Pancreas (tissue), 10 donors: ENCODE measurements at regions not wholly inside any gene's neighbourhood (a gene's known extent, or its start where the extent isn't known, plus 50 kb on each side); places are given as distances from the start of the nearest gene placed in this dataset.

ENCODE experiments used
- ATAC-seq, 4 donors: fragments of 200-7000 bp; cut with Tn5 transposase; one replicate each; pipeline versions ENCODE4 v1.8.0 to v1.9.1; 2020; ENCODE audit warnings: mild to moderate bottlenecking in 4 of 4, moderate library complexity in 4 of 4
- DNase-seq, 6 donors: peaks; one replicate each; pipeline ENCODE4 v3.0.0-alpha.2; 2020
- FAIRE-seq: peaks from 2 replicates; lab custom pipeline; 2012; peaks lifted over from hg19 to GRCh38; lab: Jason Lieb, UNC
- H3K27ac ChIP-seq, 4 donors: fragments of 200-600 bp; sonication (generic); 1 replicate in 3 of 4; 2 replicates in 1 of 4; pipeline versions ENCODE4 v1.5.0 to v1.8.0; 2020
- H3K27me3 ChIP-seq, 4 donors: fragments of 200-600 bp; one replicate each; pipeline ENCODE4 v1.8.0; 2021
- H3K36me3 ChIP-seq, 3 donors: fragments of 200-600 bp; sonication (generic) in 1 of 3; one replicate each; pipeline versions ENCODE4 v1.5.0 to v1.8.0; 2020 to 2021
- H3K4me1 ChIP-seq, 3 donors: fragments of 200-600 bp; one replicate each; pipeline ENCODE4 v1.8.0; 2021
- H3K4me3 ChIP-seq, 4 donors: fragments of 200-600 bp; sonication (generic) in 2 of 4; one replicate each; pipeline versions ENCODE4 v1.5.0 to v1.8.0; 2020 to 2021
- H3K9me3 ChIP-seq, 4 donors: fragments of 200-600 bp; one replicate each; pipeline ENCODE4 v1.8.0; 2021
- WGBS, 2 donors: extraction: QIAGEN DNeasy Blood & Tissue Kit; methylation state at CpG; one replicate each; pipeline ENCODE4 v1.1.7; 2013; 5-methylcytosine and 5-hydroxymethylcytosine counted together
- intact Hi-C, 3 donors: fragments of 100-400 bp; cut with DNase I; formaldehyde crosslinking; loops; one replicate each; pipeline versions ENCODE4 v1.11.1 to v1.14.2; 2022
- TF ChIP-seq, protein P1 (sequence below), 4 donors: fragments of 200-600 bp; sonication (generic) in 3 of 4; IDR thresholded peaks; one replicate each; pipeline versions ENCODE4 v1.5.0 to v1.8.0; 2021; ENCODE audit warnings: antibody characterized with exemption in 4 of 4
- donor health status: healthy with polysubstance abuse.
- donor health status: DM: no; HTN: no; CAD: no; lungs with moderate emphysema.
- donor health status: DM: no; HTN: no; CAD: no.
- donor health status: control.
- donor health status: control.
- donor health status: Bipolar disorder and iron deficiency.
- donor health status: DM: yes; HTN: yes; CAD: no.
- donor health status: DM: no; HTN: no; CAD: no.
- donor health status: DM: no; HTN: no; CAD: no.
- donor health status: DM: yes; HTN: yes; CAD: no.

DNA sequence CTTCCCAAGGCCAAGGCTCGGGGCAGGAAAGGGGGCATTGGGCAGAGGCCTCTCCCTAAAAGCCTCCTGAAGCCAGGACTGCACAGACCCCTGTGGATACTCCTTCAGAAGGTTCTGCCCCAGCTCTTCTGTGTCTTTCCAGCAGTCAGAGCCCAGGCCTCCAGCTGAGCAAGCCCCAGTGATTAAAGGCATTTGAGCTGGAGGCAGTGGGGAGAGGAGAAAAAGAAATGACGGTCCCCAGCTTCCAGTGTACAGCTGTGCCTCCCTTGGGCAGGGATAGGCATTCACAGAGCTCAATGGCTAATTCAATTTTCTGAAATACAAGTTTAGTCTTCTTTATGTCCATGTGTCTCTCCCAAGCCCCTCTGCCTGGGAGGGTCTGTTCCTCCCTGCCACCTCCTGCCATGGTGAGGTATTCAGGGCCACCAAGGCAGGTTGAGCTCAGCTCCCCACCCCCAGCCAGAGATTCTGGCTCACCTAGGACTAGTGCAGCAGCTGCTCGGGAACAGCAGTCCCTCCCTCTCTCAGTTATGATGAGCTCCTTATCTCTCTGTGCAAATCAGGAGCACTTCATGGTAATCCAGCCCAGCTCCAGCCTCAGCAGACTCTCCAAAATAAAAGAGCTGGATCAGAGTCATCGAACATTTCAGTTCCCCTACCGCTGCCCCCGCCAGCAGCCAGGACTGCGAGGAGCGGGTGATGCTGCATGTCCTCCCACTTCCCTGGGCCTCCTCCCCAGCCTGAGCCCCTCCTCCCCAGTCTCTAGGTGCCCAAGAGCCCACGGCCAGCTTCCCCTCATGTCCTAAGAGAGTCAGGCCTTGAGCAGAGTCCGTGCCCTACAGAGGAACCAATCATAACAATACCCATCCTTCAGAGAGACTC, 208.4 kb upstream of the ZC3H12A start:
- no peak overlapping the region for H3K27ac ChIP-seq
- WGBS, 2 donors: 42 to 52% methylated on average over 10 of the region's 10 CpGs
- no peak overlapping the region for H3K4me3 ChIP-seq
- no peaks in the 10 kb centered on the region for H3K27me3 ChIP-seq
- no peaks in the 10 kb centered on the region for H3K4me1 ChIP-seq
- ATAC-seq (no peak), DNase-seq (no peak), FAIRE-seq (no peak)
- TF ChIP-seq, protein P1, sequence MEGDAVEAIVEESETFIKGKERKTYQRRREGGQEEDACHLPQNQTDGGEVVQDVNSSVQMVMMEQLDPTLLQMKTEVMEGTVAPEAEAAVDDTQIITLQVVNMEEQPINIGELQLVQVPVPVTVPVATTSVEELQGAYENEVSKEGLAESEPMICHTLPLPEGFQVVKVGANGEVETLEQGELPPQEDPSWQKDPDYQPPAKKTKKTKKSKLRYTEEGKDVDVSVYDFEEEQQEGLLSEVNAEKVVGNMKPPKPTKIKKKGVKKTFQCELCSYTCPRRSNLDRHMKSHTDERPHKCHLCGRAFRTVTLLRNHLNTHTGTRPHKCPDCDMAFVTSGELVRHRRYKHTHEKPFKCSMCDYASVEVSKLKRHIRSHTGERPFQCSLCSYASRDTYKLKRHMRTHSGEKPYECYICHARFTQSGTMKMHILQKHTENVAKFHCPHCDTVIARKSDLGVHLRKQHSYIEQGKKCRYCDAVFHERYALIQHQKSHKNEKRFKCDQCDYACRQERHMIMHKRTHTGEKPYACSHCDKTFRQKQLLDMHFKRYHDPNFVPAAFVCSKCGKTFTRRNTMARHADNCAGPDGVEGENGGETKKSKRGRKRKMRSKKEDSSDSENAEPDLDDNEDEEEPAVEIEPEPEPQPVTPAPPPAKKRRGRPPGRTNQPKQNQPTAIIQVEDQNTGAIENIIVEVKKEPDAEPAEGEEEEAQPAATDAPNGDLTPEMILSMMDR (IDR thresholded peaks at IDR 0.05): no peak
- H3K9me3 ChIP-seq: no peaks in the 10 kb centered on the region
- H3K36me3 ChIP-seq: no peaks in the 10 kb centered on the region
- intact Hi-C loops: no loop called here

DNA sequence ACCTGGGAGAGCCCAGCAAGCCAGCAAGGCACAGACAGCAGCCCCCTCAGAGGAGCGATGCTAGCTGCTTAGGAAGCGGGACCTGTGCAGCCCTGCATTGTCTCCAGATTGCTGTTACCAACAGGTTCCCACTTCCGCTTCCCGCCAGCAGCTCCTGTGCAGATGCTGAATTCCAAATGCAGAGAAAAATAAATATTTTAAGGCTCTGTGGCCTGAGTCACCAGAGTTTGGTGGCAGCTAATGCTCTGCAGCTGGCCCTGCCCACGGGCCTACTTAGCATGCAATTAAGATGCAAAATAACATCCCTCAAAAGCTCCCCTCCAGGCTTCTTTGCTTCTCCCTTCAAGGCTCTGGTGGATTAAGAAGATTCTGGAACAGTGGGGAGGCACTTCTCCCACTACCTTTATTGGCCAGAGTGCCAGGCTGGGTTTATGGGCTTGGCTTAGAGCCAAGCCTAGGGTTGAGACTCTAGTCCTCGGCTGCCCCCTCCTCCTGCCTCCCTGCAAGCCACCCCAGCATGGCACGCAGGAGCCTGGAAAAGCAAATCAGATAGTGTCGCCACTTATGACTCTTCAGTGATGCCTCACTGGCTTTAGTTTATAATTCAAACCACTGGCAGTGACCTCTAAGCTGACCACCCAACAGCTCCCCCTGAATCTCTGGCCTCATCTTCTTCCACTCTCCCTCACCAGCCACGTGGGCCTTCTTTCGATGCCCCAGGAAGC, 207.1 kb upstream of the ZC3H12A start:
- Histone ChIP-seq H3K27ac (no peak overlapping the region), H3K36me3 (no peaks in the 10 kb centered on the region), H3K27me3 (no peaks in the 10 kb centered on the region), H3K4me1 (no peaks in the 10 kb centered on the region), H3K9me3 (no peaks in the 10 kb centered on the region), H3K4me3 (no peak overlapping the region)
- WGBS, 2 donors: 59 to 68% methylated on average over 10 of the region's 10 CpGs
- DNase-seq (no peak), ATAC-seq (no peak), FAIRE-seq (no peak)
- intact Hi-C loops: no loop called here
- TF ChIP-seq, protein P1 (IDR thresholded peaks at IDR 0.05): no peak

DNA sequence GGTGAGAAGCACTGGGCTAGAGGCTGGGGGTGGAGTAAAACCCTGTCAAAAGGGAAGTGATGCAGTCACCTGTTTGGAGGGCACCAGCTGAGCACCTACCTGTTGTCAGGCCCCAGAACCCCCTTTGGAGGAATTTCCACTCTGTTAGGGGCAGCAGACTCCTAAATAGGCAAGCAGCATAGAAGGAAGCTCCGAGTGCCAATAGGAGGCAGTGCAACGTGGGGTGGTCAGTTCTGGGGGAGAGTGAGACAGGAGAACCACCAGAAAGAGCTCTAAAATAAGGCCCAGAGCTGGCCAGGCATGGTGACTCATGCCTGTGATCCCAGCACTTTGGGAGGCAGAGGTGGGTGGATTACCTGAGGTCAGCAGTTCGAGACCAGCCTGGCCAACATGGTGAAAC, 203.7 kb upstream of the ZC3H12A start:
- Histone ChIP-seq H3K36me3 (no peaks in the 10 kb centered on the region), H3K27ac (no peak overlapping the region), H3K4me3 (no peak overlapping the region), H3K27me3 (no peaks in the 10 kb centered on the region), H3K9me3 (no peaks in the 10 kb centered on the region), H3K4me1 (no peaks in the 10 kb centered on the region)
- DNase-seq: no peak
- TF ChIP-seq, protein P1 (IDR thresholded peaks at IDR 0.05): no peak
- no peak for ATAC-seq
- intact Hi-C loops: no loop called here
- no peak for FAIRE-seq
- WGBS, 2 donors: 36 to 37% methylated on average over 3 of the region's 3 CpGs

DNA sequence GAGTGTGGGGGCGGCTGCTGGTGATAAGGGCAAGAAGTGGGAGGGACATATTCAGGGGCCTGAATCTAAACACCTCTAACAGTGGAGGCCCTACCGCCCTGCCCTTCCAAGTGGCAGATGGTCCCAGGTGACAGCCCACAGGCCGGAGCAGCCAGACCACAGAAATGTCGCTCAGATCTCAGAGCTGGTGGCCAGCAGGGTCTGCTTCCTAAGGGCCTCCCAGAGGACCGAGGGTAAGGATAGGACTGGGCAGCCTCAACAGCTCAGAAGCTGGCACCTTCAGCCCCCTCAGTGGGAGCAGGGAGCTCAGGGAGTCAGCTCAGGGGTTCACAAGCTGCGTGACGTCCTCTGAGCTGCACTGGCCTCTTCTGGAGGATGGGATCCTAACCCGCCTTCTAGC, 201.8 kb upstream of the ZC3H12A start:
- intact Hi-C loops: no loop called here
- TF ChIP-seq, protein P1 (IDR thresholded peaks at IDR 0.05): no peak
- H3K9me3 ChIP-seq: no peaks in the 10 kb centered on the region
- no peak overlapping the region for H3K27ac ChIP-seq
- H3K4me1 ChIP-seq: no peaks in the 10 kb centered on the region
- 57 to 69% methylated on average over 8 of the region's 8 CpGs for WGBS, 2 donors
- FAIRE-seq (no peak), ATAC-seq (no peak), DNase-seq (no peak)
- no peaks in the 10 kb centered on the region for H3K36me3 ChIP-seq
- H3K4me3 ChIP-seq: no peak overlapping the region
- no peaks in the 10 kb centered on the region for H3K27me3 ChIP-seq
